NCI-H2029 treated with DMSO at 0.1 percent for 48 hours (cell line): ENCODE measurements at regions not wholly inside any gene's neighbourhood (a gene's known extent, or its start where the extent isn't known, plus 50 kb on each side); places are given as distances from the start of the nearest gene placed in this dataset.

Experiments
- DNase-seq: peaks from one replicate; lab custom pipeline; 2025; lab: John Stamatoyannopoulos, UW

GRCh38 chr6:106918115-106918514, 56.4 kb downstream of the CD24 start:
- peak; percentile 46 for DNase-seq

DNA sequence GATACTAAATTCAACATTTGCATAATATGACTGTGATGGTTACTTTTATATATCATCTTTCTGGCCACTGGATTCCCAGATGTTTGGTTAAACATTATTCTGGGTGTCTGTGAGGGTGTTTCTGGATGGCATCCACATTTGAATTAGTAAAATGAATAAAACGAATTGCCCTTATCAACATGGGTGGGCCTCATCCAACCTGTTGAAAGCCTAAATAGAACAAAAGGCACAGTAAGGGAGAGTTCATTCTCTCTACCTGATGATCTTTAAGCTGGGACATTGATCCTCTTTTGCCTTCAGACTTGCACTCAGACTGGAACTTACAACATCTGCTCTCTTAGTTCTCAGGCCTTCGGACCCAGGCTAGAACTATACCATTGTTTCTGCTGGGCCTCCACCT, 57.6 kb downstream of the CD24 start:
- no peak for DNase-seq

- no peak for DNase-seq
These were observed 60.8 kb downstream of the CD24 start for GRCh38 chr6:106913676-106914280.

- DNase-seq: no peak
These were observed 61.4 kb downstream of the CD24 start for GRCh38 chr6:106913111-106913510.

- DNase-seq: no peak
These were observed 62.4 kb downstream of the CD24 start for GRCh38 chr6:106912091-106912490.

DNA sequence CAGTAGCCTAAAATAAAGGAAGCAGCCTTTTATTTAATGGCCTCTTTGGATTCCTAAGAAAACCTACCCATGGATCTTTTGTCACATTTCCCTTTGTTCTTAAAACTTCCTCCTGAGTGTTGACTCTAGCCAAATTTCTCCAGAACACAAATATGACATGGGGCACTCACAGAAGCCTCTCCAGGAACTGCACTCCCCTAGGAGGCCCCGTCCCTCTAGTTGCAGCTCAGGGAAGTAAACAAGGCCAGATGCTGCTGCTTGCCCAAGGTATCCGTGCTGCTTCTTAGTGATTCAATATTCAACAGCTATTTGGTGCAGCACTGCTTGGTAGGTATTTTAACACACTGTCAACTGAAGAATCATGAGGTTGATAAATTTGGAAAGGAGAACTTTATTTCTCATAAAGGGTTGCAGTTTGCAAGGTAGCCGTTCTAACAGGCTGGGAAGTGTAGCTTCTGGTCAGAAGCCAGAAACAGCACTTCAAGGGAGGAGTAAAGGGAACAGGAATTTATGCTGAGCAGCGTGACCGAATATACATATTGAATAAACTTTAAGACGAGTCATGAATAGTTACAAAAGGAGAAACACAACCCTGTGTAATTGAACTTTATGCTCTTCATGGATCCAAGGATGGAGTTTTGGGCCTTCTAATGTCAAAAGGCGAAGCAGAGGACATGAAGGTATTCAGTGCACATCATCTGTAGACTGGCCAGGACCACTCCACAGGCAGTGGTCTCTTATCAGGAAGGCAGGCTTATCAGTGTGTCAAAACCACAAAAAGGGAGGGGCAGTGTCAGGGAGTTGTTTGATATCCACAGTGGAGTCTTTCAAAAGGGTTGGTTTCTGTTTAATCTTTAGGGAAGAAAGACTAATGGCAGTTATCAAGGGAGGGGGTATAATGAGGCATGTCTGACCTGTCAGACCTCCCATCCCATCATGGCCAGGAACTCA, 63.3 kb downstream of the CD24 start:
- peak; percentile 38 for DNase-seq

DNA sequence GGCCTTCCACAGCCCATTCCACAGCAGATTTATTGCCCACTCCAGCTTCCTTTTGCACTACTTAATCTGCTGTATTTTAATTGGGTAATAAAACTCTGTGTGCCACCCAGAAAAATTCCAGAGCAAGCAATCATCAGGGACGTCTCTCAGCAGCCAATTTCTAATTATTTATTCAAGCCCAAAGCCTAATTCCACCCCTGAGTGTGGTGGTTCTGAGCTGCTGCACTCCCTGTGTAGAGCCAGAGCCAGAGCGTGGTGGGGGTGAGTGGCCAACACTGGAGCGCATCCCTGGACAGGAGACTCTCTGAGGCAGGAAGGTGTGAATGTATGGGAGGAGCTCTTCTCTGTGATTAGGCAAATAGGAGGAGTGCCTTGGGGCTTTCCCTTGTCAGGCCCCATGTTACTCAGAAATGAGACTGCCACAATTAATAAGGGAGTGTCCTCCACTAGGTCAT, 66.1 kb downstream of the CD24 start:
- no peak for DNase-seq

GRCh38 chr6:106907754-106908153, 66.8 kb downstream of the CD24 start:
- no peak for DNase-seq

DNA sequence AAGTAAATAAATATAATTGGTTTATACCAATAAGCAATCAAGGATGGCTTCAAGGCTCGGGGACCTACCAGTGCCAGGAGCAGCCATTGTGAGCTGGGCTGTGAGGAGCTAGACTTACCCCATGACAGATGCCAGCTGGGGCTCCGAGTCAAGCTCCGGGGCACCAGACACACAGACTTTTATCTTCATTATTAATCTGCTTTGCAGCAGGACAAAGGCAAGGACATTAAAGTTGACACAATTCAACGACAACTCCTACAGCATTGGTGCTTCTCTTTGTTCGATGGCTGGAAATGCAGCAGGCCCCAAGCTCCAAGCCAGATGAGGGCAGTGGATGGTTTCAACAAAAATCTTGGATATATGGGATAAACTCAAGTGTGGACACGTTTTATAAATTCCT, 68.3 kb downstream of the CD24 start:
- DNase-seq: no peak

- no peak for DNase-seq
These were observed 71.2 kb downstream of the CD24 start for GRCh38 chr6:106903299-106903698.

GRCh38 chr6:106901062-106901461, 73.5 kb downstream of the CD24 start:
- no peak for DNase-seq

GRCh38 chr6:106899697-106900096, 74.8 kb downstream of the CD24 start:
- DNase-seq: no peak

GRCh38 chr6:106897580-106897979, 76.9 kb downstream of the CD24 start:
- DNase-seq: no peak

DNA sequence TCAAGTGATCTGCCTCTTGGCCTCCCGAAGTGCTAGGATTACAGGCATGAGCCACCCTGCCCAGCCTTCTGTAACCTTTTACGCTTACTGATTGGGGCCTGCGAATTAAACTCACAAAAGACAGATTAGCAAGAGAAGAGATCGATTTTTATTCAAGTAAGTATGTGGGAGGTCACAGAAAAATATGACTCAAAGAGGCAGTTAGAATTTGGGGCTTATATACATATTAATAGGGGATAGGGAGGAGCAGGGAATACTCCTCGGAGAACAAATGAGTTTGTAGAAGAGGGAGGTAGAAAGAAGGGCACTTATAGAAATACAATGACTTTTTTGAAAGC, 78.9 kb downstream of the CD24 start:
- DNase-seq: no peak

DNA sequence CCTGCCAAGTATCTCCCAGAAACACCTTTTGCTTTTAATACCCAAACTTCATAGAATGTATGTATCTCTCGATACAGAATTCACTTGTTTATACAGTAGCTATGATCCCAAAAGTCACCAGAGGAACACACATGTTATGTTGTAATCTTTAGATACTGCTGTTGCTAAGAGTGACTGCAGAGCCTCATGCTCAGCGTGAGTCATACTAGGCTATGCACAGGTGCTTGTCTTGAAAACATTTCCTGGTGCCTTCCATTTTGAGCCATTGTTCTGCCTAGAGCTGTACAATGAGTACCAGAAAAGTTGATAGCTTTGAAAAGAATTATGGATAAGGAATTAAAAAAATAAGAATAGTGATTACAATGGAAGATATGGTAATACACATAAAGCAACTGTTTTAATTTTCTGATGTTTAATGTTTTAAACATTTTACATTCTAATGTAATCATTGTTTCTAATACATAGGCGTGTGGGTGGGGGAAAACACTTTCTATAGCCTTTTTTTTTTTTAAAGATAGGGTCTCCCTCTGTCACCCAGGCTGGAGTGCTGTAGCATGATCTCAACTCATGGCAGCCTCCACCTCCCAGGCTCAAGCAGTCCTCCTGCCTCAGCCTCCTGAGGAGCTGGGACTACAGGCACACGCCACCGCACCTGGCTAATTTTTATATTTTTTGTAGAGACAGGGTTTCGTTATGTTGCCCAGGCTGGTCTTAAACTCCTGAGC, 79.4 kb downstream of the CD24 start:
- no peak for DNase-seq

- no peak for DNase-seq
These were observed 82.3 kb downstream of the CD24 start for GRCh38 chr6:106892186-106892585.

GRCh38 chr6:106890447-106890846, 84.1 kb downstream of the CD24 start:
- no peak for DNase-seq

GRCh38 chr6:106889692-106890091, 84.8 kb downstream of the CD24 start:
- DNase-seq: no peak

DNA sequence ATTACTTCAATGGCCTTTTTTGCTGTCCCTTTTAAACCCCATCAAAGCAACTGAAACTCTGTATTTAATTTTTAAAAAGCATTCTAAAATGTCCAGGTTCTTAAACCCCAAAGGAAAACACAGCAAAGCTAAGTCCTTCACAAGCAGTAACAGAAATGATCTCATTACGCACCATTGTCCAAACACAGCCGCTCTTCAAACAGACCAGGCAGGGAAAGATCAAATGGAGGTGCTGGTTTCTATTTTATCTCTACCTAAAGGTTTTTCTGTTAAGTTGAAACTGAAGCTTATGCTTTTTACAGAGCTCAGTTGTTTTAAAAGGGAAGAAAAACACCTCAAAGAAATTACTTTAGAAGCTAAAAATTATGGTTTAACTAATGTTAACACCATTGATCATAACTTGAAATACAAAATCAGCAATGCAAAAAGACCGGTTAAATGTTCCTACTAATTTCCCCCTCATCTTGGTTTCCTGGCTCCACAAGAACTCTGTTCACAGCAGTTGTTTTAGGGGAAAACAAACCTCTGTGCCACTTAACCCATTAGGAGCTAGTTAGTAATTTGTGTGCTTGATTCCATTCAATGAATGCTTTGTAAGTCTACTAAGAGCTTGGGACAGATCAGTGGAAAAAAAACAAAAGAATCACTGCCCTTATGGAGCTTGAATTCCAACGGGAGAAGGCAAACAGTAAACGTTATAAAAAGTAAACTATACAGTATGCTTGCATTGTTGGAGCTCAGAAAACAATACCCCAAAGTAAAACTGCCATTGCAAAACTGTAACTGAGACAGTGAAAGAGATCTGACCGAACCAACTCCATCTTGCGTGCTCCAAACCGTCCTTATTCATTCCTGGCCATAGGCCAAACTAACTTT, 87.4 kb downstream of the CD24 start:
- peak; percentile 85 for DNase-seq

DNA sequence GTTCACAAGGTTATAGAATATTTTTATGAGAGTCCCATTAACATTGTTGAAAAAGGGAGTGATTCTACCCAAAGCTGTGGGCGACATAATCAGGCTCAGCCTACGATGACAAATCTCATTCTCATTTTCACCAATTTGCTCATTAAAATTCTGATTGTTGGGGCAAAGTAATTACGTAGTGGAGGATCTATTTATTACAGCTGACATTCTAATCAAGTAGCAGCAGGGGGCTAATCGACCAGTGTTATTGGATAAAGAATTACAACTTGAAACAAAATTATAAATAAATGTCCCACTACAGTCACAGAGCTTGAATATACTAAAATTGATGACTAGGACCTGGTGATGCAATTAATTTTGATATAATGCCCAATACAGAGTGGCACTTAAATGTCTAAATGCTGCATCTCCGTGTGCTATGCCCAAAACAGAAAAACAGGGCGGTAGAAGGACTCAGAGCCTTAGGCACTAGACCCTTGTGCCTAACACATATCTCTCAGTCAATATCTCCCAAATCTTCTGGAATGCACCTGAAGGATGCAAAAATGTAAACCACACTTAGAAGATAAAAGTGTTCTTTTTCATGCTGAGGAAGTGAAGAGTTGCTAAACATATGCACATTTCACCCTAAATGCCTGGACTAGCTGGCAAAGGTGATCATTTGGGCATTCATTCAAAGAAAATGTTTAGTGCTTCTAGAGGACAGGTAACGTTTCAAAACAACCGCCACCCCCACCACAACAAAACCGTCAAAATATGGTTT, 88.3 kb downstream of the CD24 start:
- peak; percentile 73 for DNase-seq

- peak; percentile 31 for DNase-seq
These were observed 88.8 kb downstream of the CD24 start for GRCh38 chr6:106885679-106886078.
